Suprapubic skin (tissue), 3 donors: ENCODE measurements at regions not wholly inside any gene's neighbourhood (a gene's known extent, or its start where the extent isn't known, plus 50 kb on each side); places are given as distances from the start of the nearest gene placed in this dataset.

ENCODE experiments used
- POLR2A ChIP-seq, 2 donors: fragments of 450-650 bp; IDR thresholded peaks; one replicate each; pipeline ENCODE4 v1.6.1; 2017; ENCODE audit warnings: antibody characterized with exemption in 2 of 2, mild to moderate bottlenecking in 2 of 2, moderate library complexity in 2 of 2
- TF ChIP-seq, protein P1 (sequence below), 2 donors: fragments of 200-600 bp in 1 of 2; fragments of 450-650 bp in 1 of 2; sonication (generic) in 1 of 2; IDR thresholded peaks; one replicate each; pipeline ENCODE4 v1.5.1; 2016 to 2019; ENCODE audit warnings: antibody characterized with exemption in 2 of 2, mild to moderate bottlenecking in 1 of 2, moderate library complexity in 1 of 2

DNA sequence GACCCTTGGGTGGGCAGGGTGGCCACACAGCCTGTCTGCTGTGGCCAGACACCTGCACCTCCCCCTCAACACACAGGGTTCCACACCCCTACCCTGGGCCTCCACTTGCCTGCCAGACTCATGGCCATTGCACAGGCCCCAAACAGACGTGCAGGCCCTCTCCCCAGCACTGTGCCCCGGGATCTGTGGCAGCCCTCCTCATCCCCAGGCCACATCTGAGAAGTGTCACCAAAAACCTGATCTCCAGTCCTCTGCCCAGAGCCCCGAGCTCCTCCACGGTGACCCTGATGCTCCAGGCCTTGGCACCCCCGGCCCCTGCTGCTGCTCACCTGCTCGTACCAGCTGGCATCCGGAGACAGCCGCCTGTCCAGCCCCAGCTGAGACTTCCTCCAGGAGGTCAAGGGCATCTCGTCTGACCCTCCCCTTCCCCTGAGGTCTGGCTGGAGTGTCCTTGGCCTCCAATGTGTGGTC is 160.1 kb downstream of the DLL1 start:
- no peak for TF ChIP-seq POLR2A (IDR thresholded peaks at IDR 0.05)
- TF ChIP-seq, protein P1, sequence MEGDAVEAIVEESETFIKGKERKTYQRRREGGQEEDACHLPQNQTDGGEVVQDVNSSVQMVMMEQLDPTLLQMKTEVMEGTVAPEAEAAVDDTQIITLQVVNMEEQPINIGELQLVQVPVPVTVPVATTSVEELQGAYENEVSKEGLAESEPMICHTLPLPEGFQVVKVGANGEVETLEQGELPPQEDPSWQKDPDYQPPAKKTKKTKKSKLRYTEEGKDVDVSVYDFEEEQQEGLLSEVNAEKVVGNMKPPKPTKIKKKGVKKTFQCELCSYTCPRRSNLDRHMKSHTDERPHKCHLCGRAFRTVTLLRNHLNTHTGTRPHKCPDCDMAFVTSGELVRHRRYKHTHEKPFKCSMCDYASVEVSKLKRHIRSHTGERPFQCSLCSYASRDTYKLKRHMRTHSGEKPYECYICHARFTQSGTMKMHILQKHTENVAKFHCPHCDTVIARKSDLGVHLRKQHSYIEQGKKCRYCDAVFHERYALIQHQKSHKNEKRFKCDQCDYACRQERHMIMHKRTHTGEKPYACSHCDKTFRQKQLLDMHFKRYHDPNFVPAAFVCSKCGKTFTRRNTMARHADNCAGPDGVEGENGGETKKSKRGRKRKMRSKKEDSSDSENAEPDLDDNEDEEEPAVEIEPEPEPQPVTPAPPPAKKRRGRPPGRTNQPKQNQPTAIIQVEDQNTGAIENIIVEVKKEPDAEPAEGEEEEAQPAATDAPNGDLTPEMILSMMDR (IDR thresholded peaks at IDR 0.05), result no peak
